ENCODE measurements at regions not wholly inside any gene's neighbourhood (a gene's known extent, or its start where the extent isn't known, plus 50 kb on each side); places are given as distances from the start of the nearest gene placed in this dataset.
"Not testable (repeated sequence)": the region's sequence is repeated elsewhere in the genome, so short reads cannot be mapped to it uniquely, and the experiment has no call there.

DNA sequence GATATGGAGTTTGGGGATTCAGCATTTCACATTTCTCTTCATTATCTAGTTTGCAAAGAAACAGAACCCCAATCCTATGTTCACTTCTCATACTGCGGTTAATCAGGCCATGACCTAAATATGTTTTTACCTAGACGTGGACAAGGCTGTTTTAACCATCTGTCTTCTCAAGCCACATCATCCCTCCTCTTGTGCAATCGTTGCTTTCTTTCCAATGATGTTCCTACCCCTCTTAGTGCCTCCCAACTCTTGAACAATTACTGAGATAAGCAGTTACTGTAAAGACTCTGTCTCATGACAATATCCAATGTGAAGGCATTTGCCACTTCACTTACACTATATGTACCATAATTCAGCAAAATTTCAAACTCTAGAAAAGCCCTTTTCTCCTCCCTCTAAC, 406.2 kb downstream of the LIG4 start:
- no peak for DNase-seq

GRCh38 chr13:107808389-107808788, 406.9 kb downstream of the LIG4 start:
- DNase-seq, result no peak

GRCh38 chr13:107807306-107808073, 407.8 kb downstream of the LIG4 start:
- DNase-seq, result no peak

GRCh38 chr13:107806726-107807125, 408.6 kb downstream of the LIG4 start:
- DNase-seq, result no peak

- no peak for DNase-seq
Observed at GRCh38 chr13:107803822-107804495, 411.4 kb downstream of the LIG4 start.

GRCh38 chr13:107801621-107802020, 413.7 kb downstream of the LIG4 start:
- no peak for DNase-seq

- no peak for DNase-seq
Observed at GRCh38 chr13:107799001-107799400, 416.3 kb downstream of the LIG4 start.

GRCh38 chr13:107790397-107790796, 424.9 kb downstream of the LIG4 start:
- no peak for DNase-seq

GRCh38 chr13:107788464-107789165, 426.7 kb downstream of the LIG4 start:
- DNase-seq, result no peak

DNA sequence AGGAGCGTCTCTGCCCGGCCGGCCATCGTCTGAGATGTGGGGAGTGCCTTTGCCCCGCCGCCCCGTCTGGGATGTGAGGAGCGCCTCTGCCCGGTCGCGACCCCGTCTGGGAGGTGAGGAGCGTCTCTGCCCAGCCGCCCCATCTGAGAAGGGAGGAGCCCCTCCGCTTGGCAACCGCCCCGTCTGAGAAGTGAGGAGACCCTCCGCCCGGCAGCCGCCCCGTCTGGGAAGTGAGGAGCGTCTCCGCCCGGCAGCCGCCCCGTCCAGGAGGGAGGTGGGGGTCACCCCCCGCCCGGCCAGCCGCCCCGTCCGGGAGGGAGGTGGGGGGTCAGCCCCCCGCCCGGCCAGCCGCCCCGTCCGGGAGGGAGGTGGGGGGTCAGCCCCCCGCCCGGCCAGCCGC, 432.7 kb downstream of the LIG4 start:
- not testable (repeated sequence) for DNase-seq

- no peak for DNase-seq
Observed at GRCh38 chr13:107778094-107778493, 437.2 kb downstream of the LIG4 start.

DNA sequence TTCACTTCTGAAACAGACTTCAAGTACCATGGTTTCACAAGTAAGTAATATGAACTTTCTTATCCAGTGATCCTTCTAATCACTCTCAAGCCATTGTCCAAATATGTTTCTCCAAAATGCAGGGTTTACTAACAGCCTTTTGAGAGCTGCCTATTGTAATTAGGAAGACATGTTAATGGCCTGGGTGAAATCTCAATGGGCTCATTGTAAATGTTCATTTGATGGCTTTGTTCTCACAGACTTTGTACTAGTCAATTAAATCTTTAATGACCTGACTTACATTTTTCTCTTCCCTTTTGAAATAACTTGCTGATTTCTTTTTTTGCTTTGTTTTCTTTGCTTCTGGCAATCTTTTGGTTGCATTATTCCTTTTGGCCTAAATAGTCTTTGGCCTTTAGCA, 444.8 kb downstream of the LIG4 start:
- no peak for DNase-seq

DNA sequence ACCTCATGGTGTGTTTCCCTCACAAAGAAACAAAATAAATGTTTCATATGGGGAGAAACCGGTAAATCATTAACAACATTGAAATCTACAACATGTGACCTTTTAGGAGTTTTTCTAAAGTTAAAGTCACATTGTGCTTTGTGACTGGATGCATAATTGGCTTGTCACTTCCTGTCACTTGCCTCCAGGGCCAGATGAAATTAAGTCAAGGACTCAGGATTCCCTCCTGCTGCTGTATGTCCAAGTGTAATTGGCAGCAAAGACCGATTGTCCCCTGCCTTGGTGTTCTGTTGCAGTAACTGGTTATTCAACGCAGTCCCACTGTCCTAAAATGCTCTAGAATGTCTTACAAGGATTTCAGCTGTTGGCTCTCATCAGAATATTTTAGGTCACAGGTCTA, 448.2 kb downstream of the LIG4 start:
- no peak for DNase-seq

GRCh38 chr13:107765724-107766401, 449.5 kb downstream of the LIG4 start:
- DNase-seq, result no peak

DNA sequence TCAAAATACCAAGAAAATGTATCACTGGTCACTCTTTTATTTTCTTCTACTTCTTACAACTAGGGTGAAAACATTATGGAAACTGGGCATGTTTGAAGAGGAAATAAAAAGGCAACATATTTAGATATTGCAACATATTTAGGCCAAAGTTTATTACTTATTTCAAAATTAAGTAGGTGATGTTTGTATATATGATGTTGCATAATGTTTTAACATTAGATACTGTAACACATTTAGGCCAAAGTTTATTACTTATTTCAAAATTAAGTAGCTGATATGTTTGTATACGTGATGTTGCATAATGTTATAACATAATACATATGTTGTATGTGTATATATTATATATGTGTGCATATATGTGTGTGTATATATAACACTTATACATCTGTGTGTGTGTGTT, 451.3 kb downstream of the LIG4 start:
- DNase-seq, result no peak

- DNase-seq, result no peak
Observed at GRCh38 chr13:107753748-107754147, 461.6 kb downstream of the LIG4 start.

DNA sequence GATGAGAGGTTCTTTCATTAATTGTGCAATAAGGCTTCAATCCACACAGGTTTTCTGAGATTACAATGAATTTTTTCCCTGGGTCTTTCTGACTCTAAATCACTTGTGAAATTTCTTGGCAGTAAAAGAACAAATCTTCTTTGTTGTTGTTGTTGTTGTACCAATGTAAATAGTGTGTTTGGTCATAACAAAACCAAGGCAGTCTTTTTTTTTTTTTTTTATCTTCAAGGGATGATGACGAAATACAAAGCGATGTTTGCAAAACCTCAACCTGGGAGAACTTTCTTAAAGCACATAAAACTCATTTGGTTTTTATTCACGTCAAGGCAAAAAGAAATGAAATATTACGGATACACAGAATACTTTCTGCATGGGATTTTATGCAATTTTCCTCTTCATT, 462.0 kb downstream of the LIG4 start:
- no peak for DNase-seq

- no peak for DNase-seq
Observed at GRCh38 chr13:107743983-107744382, 471.4 kb downstream of the LIG4 start.

DNA sequence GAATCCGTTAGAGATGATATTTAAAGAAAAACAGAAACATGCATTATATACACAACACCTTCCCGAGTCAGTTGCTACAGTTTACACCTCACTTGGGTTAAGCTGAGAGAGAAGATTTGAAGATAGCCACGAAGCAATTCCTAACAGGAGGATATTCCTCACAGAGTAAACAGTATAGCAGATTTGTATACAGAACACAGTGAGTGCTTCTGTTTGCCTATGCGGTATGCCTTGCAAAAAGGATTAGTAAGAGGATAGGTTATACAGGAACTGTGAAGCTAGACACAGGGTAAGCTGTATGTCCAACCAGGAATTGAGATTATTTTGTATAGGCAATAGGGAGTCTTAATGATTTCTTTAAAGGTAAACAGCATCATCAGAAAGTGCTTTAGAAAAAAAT, 471.8 kb downstream of the LIG4 start:
- DNase-seq, result no peak

GRCh38 chr13:107743100-107743499, 472.2 kb downstream of the LIG4 start:
- DNase-seq, result no peak

DNA sequence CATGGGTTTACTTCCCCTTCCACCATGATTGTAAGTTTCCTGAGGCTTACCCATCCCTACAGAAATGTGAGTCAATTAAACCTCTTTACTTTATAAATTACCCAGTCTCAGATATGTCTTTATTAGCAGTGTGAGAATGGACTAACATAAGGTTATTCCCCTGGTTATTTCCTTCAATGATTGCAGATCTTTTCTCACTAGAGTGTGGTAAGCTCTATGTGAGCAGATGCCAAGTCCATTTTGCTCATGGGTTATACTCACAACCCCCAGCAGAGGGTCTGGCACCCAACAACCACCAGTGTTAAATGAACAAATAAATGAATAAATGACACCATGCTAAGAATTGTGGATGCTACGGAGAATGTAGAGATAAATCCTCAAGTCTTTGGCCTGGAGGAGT, 472.8 kb downstream of the LIG4 start:
- DNase-seq, result no peak

GRCh38 chr13:107738004-107738403, 477.3 kb downstream of the LIG4 start:
- DNase-seq, result no peak

- DNase-seq, result no peak
Observed at GRCh38 chr13:107736731-107737130, 478.6 kb downstream of the LIG4 start.

All from stimulated activated CD4-positive, alpha-beta T cell treated with anti-CD3 and anti-CD28 coated beads, Interleukin-4, amount 100 ng/mL, for 1 hour (primary cell).